ENCODE measurements at regions not wholly inside any gene's neighbourhood (a gene's known extent, or its start where the extent isn't known, plus 50 kb on each side); places are given as distances from the start of the nearest gene placed in this dataset.

DNA sequence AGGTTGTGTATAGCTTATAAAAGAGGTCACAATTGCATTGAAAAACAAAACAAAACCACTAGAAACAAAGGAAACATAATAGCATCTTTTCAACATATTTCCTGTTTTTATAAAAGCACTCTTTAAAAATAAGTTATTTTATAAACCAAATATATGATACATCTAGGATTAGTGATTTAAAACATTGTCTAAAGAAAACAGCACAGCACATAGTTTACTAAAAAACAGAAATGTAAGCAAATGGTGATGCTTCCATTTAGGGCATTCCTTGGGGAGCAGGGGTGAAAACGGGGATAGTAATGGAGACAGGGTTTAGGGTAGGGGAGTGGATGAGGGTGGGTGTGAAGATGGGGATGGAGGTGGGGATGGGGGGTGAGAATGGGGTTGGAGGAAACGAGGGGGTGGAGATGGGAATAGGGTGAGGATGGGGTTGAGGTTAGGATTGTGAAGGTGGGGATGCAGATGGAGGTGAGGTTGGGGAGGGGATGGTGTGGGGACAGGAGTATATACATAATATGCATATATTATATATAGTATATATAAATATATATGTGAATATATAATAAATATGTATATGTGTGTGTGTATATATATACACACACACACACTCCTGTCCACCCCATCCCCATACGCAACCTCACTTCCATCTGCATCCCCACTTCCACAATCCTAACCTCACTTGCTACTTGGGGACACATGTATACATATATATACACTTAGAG is 1519.5 kb downstream of the CDH11 start:
- no peak overlapping the region for H3K4me3 Mint-ChIP-seq
- no peak for ATAC-seq

DNA sequence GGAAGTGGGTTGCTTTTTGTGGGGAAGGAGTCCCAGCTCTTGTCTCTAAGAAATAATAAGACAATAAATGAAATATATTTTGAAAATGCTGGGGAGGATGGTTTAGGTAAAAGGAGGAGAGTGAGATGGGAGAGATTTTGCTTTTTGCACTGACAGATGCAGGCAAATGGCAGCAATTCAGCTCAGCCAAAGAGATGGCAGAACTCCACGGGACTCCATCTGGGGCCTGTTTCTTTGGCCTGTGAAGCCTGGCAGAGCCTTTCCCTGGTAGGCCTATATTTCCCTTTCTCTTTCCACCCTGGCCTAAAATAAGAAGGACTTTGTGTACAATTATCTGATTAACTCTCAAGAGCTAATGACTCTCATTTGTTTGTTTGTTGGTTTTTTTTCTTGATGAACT is 1525.1 kb downstream of the CDH11 start:
- Mint-ChIP-seq H3K27me3 (no peaks in the 10 kb centered on the region), H3K9me3 (peaks cover 8 to 17% of the 10 kb centered on the region in 2 donors), H3K27ac (no peak overlapping the region), H3K4me3 (no peak overlapping the region), H3K4me1 (no peaks in the 10 kb centered on the region)
- DNase-seq (no peak), ATAC-seq (no peak)

More for the DNA sequence above, 1519.5 kb downstream of the CDH11 start:
- peaks cover 21 to 31% of the 10 kb centered on the region in 2 donors for H3K9me3 Mint-ChIP-seq
- DNase-seq = no peak
- no peaks in the 10 kb centered on the region for H3K27me3 Mint-ChIP-seq
- H3K4me1 Mint-ChIP-seq = no peaks in the 10 kb centered on the region
- no peak overlapping the region for H3K27ac Mint-ChIP-seq

DNA sequence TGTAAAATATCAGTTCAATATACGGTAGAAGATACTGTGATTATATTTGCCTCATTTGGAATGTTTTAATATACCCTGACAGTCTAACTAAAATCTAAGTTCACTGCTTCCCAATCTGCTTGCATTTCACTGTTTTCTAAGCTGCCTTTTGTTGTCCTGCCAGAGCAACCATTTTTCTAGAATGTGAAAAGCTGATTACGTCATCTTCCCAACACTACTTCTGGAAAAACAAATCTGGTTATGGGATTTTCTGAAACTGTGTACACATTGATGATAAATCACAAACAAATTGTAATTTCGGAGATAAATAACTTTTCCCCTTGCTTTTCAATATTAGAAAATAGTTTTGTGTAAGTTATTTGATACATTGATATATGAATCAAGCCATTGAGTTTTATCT is 1529.0 kb downstream of the CDH11 start:
- H3K27ac Mint-ChIP-seq = no peak overlapping the region
- DNase-seq (no peak), ATAC-seq (no peak)
- H3K4me1 Mint-ChIP-seq = no peaks in the 10 kb centered on the region
- H3K4me3 Mint-ChIP-seq = no peak overlapping the region
- no peaks in the 10 kb centered on the region for H3K27me3 Mint-ChIP-seq
- H3K9me3 Mint-ChIP-seq = peaks cover 0 to 5% of the 10 kb centered on the region in 2 donors

DNA sequence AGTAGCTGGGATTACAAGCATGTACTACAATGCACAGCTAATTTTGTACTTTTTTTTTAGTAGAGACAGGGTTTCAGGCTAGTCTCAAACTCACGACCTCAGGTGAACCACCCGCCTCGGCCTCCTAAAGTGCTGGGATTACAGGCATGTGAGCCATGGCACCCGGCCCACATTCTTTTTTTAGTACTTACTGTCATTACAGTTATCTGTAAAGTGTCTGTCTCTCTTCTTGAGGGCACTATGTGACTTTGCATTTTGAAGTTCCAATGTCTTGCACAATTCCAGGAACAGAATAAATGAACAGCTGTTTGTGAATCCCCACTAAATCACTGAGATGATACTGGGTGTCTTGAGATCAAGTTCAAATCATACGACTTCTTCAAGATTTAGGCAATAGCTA is 1540.3 kb downstream of the CDH11 start:
- Mint-ChIP-seq H3K9me3 (peaks cover 12 to 13% of the 10 kb centered on the region in 2 donors), H3K27ac (no peak overlapping the region), H3K4me3 (no peak overlapping the region), H3K4me1 (no peaks in the 10 kb centered on the region), H3K27me3 (no peaks in the 10 kb centered on the region)
- no peak for DNase-seq
- ATAC-seq = no peak

DNA sequence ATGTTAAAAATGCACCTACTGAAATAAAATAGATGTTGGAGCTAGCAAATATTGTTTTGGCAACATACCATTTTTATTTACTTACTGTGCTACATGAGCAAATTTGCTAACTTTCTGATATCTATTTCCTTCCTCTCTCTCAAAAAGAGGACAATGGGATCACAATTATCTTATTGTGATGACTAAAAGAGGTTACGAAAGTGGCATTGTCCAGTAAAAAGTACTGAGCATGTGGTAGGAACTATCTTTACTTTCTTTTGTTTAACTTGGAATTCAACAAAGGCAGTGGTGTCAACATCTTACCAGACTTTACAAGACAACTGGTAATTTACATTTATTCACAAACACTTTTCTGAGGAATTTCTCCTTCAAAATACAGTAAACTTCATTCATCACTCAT is 1542.6 kb upstream of the CDH8 start:
- Mint-ChIP-seq H3K4me1 (no peaks in the 10 kb centered on the region), H3K27ac (no peak overlapping the region), H3K9me3 (peaks cover 13 to 20% of the 10 kb centered on the region in 2 donors), H3K27me3 (no peaks in the 10 kb centered on the region), H3K4me3 (no peak overlapping the region)
- DNase-seq = no peak
- no peak for ATAC-seq

DNA sequence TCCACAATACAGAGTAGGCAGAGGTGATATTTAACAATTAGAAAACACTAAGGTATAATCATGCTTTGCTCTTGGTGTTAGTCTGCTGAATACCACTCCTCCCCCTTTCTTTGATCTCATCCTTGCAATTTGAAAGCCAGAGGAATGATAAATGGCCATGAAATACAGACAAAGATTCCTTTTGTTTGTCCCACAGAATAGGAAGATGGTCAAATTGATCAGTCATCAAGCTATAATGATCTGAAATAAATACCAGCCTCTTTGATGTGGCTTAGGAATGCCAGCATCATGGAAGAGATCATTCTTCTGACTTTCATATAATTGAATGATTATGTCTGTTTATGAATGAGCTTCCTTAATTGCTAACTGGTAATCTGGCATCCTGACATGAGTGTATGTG is 1541.7 kb upstream of the CDH8 start:
- Mint-ChIP-seq H3K27me3 (no peaks in the 10 kb centered on the region), H3K27ac (no peak overlapping the region), H3K4me1 (no peaks in the 10 kb centered on the region), H3K9me3 (peaks cover 21% of the 10 kb centered on the region in 2 donors), H3K4me3 (no peak overlapping the region)
- ATAC-seq (no peak), DNase-seq (no peak)

DNA sequence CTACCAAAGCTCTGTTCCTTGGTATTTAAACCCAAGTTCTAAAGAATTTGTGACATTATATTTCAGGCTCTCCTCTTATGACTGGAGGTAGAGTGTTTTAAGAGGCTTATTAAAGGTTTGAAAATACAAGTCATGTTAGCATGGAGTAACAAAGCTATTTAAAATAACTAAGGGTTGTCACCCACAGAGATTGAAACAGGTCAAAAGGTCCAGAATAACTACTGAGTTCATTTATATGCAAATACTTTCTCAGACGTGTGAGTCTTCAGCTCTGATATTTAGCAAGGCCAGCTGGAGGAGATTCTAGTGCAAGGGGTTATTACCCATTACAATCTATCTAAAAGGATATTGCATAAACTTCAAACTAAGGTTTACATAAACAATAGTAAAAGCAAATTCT is 1538.8 kb upstream of the CDH8 start:
- no peak overlapping the region for H3K27ac Mint-ChIP-seq
- ATAC-seq = no peak
- no peaks in the 10 kb centered on the region for H3K27me3 Mint-ChIP-seq
- DNase-seq = no peak
- no peak overlapping the region for H3K4me3 Mint-ChIP-seq
- H3K4me1 Mint-ChIP-seq = no peaks in the 10 kb centered on the region
- peaks cover 15 to 16% of the 10 kb centered on the region in 2 donors for H3K9me3 Mint-ChIP-seq

DNA sequence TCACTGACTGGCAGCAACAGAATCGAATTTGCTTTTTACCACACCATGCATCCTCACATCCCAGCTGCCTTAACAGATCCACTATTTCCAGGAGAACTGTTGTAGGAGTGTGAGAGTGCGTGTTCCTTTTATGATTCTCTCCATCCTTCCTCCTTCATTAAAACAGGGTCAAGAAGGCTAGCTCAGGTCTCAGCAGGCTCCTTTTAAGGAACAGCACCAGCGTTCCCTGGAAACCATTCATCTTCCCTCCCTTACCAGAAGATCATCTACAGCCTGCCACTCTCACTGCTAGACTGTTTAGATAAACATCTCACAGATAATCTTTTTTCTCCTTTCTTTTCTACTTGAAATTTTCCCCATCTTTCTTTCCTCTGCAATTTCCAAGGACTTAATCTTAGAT is 1531.9 kb upstream of the CDH8 start:
- ATAC-seq (no peak), DNase-seq (no peak)
- no peak overlapping the region for H3K27ac Mint-ChIP-seq
- peaks cover 6 to 24% of the 10 kb centered on the region in 2 donors for H3K9me3 Mint-ChIP-seq
- H3K4me3 Mint-ChIP-seq = no peak overlapping the region
- no peaks in the 10 kb centered on the region for H3K4me1 Mint-ChIP-seq
- no peaks in the 10 kb centered on the region for H3K27me3 Mint-ChIP-seq

DNA sequence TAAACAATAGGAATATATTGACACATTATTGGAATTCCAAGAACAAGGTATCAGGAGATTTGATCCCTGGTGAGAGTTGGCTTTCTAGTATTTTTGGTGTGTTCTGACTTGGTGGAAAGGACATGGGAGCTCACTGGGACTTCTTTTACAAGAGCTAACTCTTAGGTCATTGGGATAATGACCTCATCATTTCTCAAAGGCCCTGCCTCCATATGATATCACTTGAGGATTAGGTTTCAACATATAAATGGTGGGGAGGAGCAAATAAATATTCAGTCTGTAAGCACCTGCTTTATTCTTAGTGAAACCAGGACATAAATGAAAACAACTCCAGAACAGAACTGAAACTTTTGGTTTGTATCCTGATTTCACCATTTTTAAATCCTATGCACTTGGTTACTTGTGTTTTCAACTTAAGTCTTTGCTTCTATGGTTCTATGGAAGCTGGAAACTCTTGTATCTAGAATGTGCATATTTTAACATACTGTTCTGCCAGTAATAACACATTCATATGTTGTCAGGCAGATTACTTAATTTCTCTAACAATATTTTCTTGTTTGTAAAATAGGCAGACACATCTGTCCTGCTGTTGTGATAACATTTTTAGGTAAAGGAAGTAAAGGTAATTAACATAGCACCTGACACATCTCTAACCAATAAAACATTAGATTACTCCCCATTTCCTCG is 1527.7 kb upstream of the CDH8 start:
- ATAC-seq = no peak
- no peaks in the 10 kb centered on the region for H3K4me1 Mint-ChIP-seq
- H3K4me3 Mint-ChIP-seq = no peak overlapping the region
- H3K9me3 Mint-ChIP-seq = peaks cover 18 to 37% of the 10 kb centered on the region in 2 donors
- no peak overlapping the region for H3K27ac Mint-ChIP-seq
- no peaks in the 10 kb centered on the region for H3K27me3 Mint-ChIP-seq
- DNase-seq = no peak

DNA sequence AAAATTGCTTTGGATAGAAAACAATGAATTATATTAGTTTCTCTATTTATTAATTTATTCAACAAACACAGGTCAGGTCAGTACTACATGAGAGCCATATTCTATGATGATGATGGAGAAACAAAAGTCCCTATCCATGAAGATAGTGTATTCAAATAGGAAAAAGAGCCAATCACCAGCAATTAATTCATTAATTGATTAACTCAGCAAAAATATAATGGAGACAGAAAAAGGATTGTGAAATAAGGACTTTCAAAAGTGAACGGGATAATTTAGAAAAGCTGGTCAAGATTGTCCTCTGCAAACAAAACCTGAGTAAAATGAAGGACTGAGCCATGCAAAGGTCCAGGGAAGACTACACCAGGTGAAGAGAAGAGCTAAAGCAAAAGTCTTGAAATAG is 1517.7 kb upstream of the CDH8 start:
- Mint-ChIP-seq H3K4me3 (no peak overlapping the region), H3K4me1 (no peaks in the 10 kb centered on the region), H3K9me3 (peaks cover 9 to 21% of the 10 kb centered on the region in 2 donors), H3K27ac (no peak overlapping the region), H3K27me3 (no peaks in the 10 kb centered on the region)
- DNase-seq (no peak), ATAC-seq (no peak)

DNA sequence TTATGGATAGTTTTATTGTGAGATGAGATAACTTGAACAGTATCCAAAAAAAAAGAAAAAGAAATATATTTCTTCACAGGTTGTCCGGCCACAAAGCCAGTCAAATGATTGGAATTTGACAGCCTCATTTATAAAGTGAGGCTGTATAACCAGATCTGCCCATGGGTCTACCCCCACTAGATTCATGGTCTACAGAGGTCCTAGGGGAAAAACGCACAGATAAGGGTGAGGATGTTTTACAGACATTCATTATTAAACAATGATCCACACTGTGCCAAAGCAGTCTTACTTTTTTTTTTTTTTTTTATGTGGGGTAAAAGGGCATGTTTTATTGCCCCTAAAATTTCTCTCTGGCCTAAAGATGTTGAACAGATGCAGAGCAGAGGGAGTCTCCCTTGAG is 1503.0 kb upstream of the CDH8 start:
- no peaks in the 10 kb centered on the region for H3K27me3 Mint-ChIP-seq
- no peaks in the 10 kb centered on the region for H3K4me1 Mint-ChIP-seq
- H3K9me3 Mint-ChIP-seq = peaks cover 0 to 8% of the 10 kb centered on the region in 2 donors
- no peak for ATAC-seq
- no peak overlapping the region for H3K27ac Mint-ChIP-seq
- H3K4me3 Mint-ChIP-seq = no peak overlapping the region
- no peak for DNase-seq

DNA sequence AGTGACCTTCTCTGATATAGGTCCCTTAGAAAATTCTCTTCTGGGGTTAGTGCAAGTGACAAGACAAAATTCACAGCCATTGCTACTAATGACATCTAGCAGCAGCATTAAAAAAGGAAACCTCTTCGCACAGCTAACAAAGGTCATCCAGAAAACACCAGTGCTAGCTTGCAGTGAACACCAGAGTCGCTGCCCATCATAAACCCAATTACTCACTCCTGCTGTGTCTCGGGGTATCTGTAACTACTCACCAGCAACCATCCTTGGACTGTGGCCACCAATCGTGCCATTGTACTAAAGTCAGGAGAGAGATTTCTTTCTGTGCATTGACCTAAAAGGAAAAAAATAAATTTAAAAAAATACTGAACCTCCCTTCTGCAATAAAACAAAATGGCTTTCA is 1494.7 kb upstream of the CDH8 start:
- Mint-ChIP-seq H3K4me1 (no peaks in the 10 kb centered on the region), H3K27me3 (no peaks in the 10 kb centered on the region), H3K27ac (no peak overlapping the region), H3K9me3 (peaks cover 16 to 21% of the 10 kb centered on the region in 2 donors), H3K4me3 (no peak overlapping the region)
- no peak for ATAC-seq
- DNase-seq = no peak

DNA sequence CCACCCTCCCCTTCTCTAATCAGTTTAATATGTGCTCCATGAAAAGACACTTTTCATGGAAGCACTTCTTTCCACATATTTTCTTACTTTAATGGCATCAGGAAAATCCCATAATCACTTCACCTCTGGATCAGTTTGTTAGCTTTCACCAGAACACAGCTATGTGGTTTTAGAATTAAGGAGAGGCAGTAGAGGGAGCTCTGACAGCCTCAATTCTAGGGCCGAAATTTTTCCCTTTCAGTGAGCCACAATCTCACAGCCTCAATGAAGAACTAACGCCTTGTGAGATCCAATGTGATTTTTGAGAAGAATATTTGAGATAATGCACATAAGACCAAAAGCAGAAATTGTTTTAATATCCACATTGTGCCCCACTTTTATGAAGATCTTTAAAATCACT is 1494.0 kb upstream of the CDH8 start:
- H3K4me1 Mint-ChIP-seq = no peaks in the 10 kb centered on the region
- DNase-seq (no peak), ATAC-seq (no peak)
- no peaks in the 10 kb centered on the region for H3K27me3 Mint-ChIP-seq
- H3K27ac Mint-ChIP-seq = no peak overlapping the region
- no peak overlapping the region for H3K4me3 Mint-ChIP-seq
- H3K9me3 Mint-ChIP-seq = peaks cover 20 to 21% of the 10 kb centered on the region in 2 donors

DNA sequence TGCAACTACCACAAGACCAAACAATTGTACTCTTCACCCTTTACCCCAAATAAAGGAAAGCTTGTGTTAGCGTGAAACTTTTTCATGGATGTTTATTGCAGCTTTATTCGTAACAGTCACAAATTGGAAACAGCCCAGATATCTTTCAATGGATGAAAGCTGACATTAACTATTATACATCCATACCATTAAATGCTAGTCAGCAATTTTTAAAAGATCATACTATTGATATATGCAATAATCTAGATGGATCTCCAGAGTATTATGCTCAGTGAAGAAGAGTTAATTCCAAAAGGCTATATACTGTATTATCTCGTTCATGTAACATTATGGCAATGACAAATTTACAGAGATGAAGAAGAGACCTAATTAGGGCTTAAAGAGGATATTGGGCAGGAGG is 1491.2 kb upstream of the CDH8 start:
- no peak for ATAC-seq
- H3K4me1 Mint-ChIP-seq = no peaks in the 10 kb centered on the region
- H3K27me3 Mint-ChIP-seq = no peaks in the 10 kb centered on the region
- DNase-seq = no peak
- H3K27ac Mint-ChIP-seq = no peak overlapping the region
- H3K4me3 Mint-ChIP-seq = no peak overlapping the region
- peaks cover 28 to 33% of the 10 kb centered on the region in 2 donors for H3K9me3 Mint-ChIP-seq

DNA sequence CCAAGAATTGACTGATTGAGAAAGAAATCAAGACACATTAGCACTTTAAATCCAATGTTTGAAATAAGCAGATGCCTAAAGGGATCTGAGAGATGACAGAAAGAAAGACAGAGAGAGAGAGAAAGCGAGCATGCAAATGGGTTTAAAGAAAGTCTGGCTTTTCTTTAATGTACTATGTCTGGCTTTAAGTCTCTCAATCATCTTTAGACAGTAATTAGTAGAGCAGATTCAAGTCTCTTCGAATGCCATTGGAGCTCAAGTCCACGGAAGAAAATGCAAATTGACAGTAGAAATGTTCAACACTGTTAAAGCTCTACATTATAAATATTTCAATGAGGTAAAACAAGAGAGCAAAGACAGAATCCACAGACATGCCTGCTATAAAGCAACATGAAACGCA is 1480.2 kb upstream of the CDH8 start:
- DNase-seq (no peak), ATAC-seq (no peak)
- no peak overlapping the region for H3K27ac Mint-ChIP-seq
- H3K4me1 Mint-ChIP-seq = no peaks in the 10 kb centered on the region
- H3K4me3 Mint-ChIP-seq = no peak overlapping the region
- H3K27me3 Mint-ChIP-seq = no peaks in the 10 kb centered on the region
- H3K9me3 Mint-ChIP-seq = peaks cover 0 to 6% of the 10 kb centered on the region in 2 donors

DNA sequence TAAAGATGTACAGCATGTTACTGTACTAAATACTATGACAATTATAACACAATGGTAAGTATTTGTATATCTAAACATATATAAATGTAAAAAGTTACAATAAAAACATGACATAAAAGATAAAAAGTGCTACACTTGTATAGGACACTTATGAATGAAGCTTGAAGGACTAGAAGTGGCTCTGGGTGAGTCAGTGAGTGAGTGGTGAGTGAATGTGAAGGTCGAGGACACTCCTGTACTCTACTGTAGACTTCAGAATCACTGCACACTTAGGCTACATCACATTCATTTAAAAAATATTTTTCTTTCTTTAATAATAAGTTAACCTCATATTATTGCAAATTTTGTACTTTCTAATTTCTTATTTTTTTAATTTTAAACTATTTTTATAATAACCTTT is 1476.7 kb upstream of the CDH8 start:
- DNase-seq (no peak), ATAC-seq (no peak)
- Mint-ChIP-seq H3K27ac (no peak overlapping the region), H3K27me3 (no peaks in the 10 kb centered on the region), H3K9me3 (no peaks in the 10 kb centered on the region), H3K4me1 (no peaks in the 10 kb centered on the region), H3K4me3 (no peak overlapping the region)

DNA sequence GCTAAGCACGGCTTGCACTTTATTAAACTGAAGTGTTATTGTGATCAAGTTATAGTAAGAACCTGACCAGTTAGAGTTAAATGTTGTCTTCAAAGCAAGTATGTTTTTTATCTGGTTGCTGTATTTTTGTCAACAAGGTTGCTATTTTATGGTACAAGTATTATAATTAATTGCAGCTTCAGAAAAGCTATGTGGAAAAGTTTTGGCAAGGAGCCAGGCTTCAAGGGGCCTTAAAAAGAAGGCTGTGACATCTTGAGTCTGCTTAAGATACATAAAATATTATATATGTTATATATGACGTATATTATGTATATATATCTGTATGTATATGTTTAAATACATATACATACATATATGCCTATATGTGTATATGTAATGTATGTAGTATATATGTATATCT is 1461.2 kb upstream of the CDH8 start:
- Mint-ChIP-seq H3K9me3 (peaks cover 0 to 6% of the 10 kb centered on the region in 2 donors), H3K4me3 (no peak overlapping the region), H3K27me3 (no peaks in the 10 kb centered on the region), H3K27ac (no peak overlapping the region), H3K4me1 (no peaks in the 10 kb centered on the region)
- ATAC-seq (no peak), DNase-seq (no peak)

All from stimulated activated naive CD8-positive, alpha-beta T cell treated with anti-CD3 and anti-CD28 coated beads, Interleukin-15, amount 100 ng/mL, for 72 hours (primary cell).